ENCODE measurements at regions not wholly inside any gene's neighbourhood (a gene's known extent, or its start where the extent isn't known, plus 50 kb on each side); places are given as distances from the start of the nearest gene placed in this dataset.

DNA sequence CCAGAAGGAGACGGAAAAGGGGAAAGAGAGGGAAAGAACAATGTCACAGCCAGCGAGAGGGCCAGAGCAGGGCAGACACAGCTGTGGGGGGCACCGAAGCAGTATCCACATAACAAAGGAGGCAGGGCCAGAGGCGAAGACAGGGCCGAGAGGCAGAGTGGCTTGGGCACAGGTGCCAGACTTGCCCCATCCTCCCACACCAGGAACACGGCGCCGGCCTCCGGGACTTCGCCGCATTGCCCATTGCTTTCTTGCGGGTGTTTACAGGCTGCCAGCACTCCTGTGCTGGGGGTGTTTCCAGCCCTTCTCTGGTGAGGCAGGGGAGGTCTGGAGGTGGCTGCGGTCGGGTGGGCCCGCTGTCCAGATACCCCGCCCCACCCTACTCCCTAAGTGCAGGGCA is 78.0 kb downstream of the ENGASE start:
- TF ChIP-seq SUZ12 (IDR thresholded peaks at IDR 0.05) (no peak), ELF4 (IDR thresholded peaks at IDR 0.05) (no peak), NFRKB (IDR thresholded peaks at IDR 0.05) (no peak), ZNF384 (IDR thresholded peaks at IDR 0.05) (no peak), FOXM1 (IDR thresholded peaks at IDR 0.05; ENCODE audit: borderline replicate concordance) (no peak), TARDBP (IDR thresholded peaks at IDR 0.05) (no peak), L3MBTL2 (conservative IDR thresholded peaks at IDR 0.05) (no peak), CTBP1 (IDR thresholded peaks at IDR 0.05; ENCODE audit: borderline replicate concordance) (no peak), HDGF (IDR thresholded peaks at IDR 0.05; ENCODE audit: borderline replicate concordance) (no peak), BHLHE40 (IDR thresholded peaks at IDR 0.05; ENCODE audit: borderline replicate concordance) (no peak), FOXA1 (IDR thresholded peaks at IDR 0.05) (no peak)
- TF ChIP-seq, protein P1, sequence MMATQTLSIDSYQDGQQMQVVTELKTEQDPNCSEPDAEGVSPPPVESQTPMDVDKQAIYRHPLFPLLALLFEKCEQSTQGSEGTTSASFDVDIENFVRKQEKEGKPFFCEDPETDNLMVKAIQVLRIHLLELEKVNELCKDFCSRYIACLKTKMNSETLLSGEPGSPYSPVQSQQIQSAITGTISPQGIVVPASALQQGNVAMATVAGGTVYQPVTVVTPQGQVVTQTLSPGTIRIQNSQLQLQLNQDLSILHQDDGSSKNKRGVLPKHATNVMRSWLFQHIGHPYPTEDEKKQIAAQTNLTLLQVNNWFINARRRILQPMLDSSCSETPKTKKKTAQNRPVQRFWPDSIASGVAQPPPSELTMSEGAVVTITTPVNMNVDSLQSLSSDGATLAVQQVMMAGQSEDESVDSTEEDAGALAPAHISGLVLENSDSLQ (IDR thresholded peaks at IDR 0.05): no peak
- DNase-seq (ENCODE audit: extremely low spot score): no peak
- POLR2A ChIA-PET: no interaction called here
- CTCF ChIA-PET: no interaction called here

DNA sequence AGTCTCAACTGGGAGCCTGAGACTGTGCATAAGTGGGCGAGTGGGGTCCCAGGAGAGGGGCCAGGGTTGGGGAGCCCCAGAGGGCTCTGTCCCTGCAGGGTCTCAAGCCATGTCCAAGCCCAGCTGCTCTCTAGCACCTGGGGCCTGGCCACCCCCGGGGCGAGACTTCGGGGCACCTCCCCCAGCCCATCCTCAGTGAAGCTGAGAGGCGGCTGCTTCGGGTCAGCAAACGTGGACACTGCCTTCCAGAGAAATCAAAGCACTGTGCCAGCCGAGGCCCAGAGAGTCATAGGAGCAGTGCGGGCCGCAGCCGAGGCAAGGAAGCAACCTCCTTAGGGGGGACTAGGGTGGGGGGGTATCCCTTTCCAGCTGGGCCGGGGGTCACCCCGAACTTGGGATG is 77.5 kb downstream of the ENGASE start:
- CTCF ChIA-PET: no interaction called here
- TF ChIP-seq TARDBP (IDR thresholded peaks at IDR 0.05): no peak
- no peak for TF ChIP-seq L3MBTL2 (conservative IDR thresholded peaks at IDR 0.05)
- no peak for TF ChIP-seq SUZ12 (IDR thresholded peaks at IDR 0.05)
- TF ChIP-seq FOXM1 (IDR thresholded peaks at IDR 0.05; ENCODE audit: borderline replicate concordance): no peak
- TF ChIP-seq CTBP1 (IDR thresholded peaks at IDR 0.05; ENCODE audit: borderline replicate concordance): no peak
- no peak for TF ChIP-seq ELF4 (IDR thresholded peaks at IDR 0.05)
- no peak for TF ChIP-seq SP1 (IDR thresholded peaks at IDR 0.05)
- TF ChIP-seq ARNT (IDR thresholded peaks at IDR 0.05): no peak
- no peak for TF ChIP-seq FOXK2 (IDR thresholded peaks at IDR 0.05)
- TF ChIP-seq BHLHE40 (IDR thresholded peaks at IDR 0.05; ENCODE audit: borderline replicate concordance): no peak
- TF ChIP-seq NFRKB (IDR thresholded peaks at IDR 0.05): no peak
- TF ChIP-seq FOXA1 (IDR thresholded peaks at IDR 0.05): no peak
- no peak for TF ChIP-seq HDGF (IDR thresholded peaks at IDR 0.05; ENCODE audit: borderline replicate concordance)
- POLR2A ChIA-PET: no interaction called here
- no peak for DNase-seq (ENCODE audit: extremely low spot score)

DNA sequence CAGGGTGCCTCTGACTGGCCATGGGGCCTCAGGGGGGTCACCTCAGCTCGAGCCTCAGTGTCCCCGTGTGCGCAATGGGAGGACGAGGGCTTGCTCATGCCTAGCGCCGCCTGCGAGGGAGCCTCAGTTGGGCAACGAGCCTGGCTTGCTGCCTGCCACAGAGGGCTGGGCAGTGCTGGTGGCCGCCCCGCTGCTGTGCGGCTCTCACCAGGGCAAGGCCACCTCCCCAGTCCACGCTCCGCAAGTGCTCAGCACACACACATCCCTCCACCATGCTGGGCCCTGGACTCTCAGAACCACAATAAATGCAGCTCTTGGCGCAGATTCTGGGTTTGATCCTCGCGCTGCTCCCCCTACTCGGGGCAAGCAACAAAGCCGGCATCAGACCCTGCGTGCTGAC is 76.2 kb downstream of the ENGASE start:
- TF ChIP-seq ZNF384 (IDR thresholded peaks at IDR 0.05) (no peak), FOXM1 (IDR thresholded peaks at IDR 0.05; ENCODE audit: borderline replicate concordance) (no peak), NFRKB (IDR thresholded peaks at IDR 0.05) (no peak), LEF1 (IDR thresholded peaks at IDR 0.05; ENCODE audit: borderline replicate concordance) (no peak)
- CTCF ChIA-PET: no interaction called here
- POLR2A ChIA-PET: no interaction called here
- no peak for DNase-seq (ENCODE audit: extremely low spot score)

DNA sequence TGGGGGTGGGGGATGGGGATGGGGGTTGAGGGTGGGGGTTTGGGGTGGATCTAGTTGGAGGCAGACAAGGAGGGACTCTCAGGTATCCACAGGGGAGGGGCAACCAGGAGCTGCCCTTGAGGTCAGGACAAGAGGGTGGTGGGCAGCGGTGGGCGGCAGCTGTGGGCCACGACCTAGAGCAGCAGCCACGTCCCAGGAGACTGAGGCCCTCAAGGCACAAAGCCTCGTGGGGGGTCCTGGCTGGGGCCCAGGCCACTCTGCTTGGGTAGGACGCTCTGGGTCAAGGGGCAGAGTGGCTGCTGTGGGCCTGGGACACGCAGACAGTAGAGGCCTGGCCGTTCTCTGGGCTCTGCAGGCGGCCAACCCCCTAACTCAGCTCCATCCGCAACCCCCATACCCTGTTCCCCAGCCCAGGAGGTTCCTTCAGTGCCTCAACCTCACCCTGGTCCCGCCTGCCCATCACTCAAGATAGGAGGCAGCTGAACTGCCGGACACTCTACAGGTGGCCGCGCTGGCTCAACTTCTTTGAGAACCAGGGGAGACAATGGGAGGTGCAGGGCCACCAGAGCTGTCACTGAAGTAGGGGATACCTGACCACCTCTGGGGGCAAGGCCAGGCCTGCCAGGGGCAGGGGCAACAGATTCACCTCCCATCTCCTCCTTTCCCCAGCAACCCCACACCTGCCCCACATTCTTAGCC is 75.6 kb downstream of the ENGASE start:
- no peak for TF ChIP-seq FOXA1 (IDR thresholded peaks at IDR 0.05)
- TF ChIP-seq LEF1 (IDR thresholded peaks at IDR 0.05; ENCODE audit: borderline replicate concordance): no peak
- no peak for TF ChIP-seq NFRKB (IDR thresholded peaks at IDR 0.05)
- TF ChIP-seq CTBP1 (IDR thresholded peaks at IDR 0.05; ENCODE audit: borderline replicate concordance): no peak
- TF ChIP-seq FOXM1 (IDR thresholded peaks at IDR 0.05; ENCODE audit: borderline replicate concordance): no peak
- TF ChIP-seq TARDBP (IDR thresholded peaks at IDR 0.05): no peak
- TF ChIP-seq FOXK2 (IDR thresholded peaks at IDR 0.05): no peak
- TF ChIP-seq, protein P1 (IDR thresholded peaks at IDR 0.05): no peak
- no peak for TF ChIP-seq ZNF384 (IDR thresholded peaks at IDR 0.05)
- ChIA-PET POLR2A (no interaction called here), CTCF (no interaction called here)
- DNase-seq (ENCODE audit: extremely low spot score): no peak

DNA sequence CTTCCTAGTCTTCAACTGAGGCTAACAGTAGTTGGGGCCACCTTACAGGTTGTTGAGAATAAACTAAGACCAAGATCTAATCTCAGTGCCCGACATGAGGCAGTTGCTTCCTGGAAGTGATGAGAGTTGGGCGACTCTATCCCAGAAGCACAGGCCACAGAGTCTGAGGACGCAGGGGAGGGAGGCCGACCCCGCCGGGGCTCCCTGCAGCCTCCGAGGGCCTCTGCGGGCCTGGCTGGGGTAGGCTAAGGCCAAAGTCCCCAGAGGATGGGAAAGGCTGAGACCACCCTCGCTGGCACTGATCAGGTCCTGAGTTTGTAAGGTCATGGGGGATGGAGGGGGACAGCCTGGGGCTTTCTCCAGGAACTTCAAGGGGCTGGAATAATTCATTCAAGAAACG is 74.0 kb downstream of the ENGASE start:
- POLR2A ChIA-PET: interaction anchor here (1.1 kb wide), 1 partner anchor 23 kb away, joined by 4 read pairs; no protein-coding TSS in a partner anchor
- CTCF ChIA-PET: no interaction called here
- no peak for TF ChIP-seq FOXA1 (IDR thresholded peaks at IDR 0.05)
- no peak for TF ChIP-seq LEF1 (IDR thresholded peaks at IDR 0.05; ENCODE audit: borderline replicate concordance)
- no peak for TF ChIP-seq ZNF384 (IDR thresholded peaks at IDR 0.05)
- TF ChIP-seq BHLHE40 (IDR thresholded peaks at IDR 0.05; ENCODE audit: borderline replicate concordance): no peak
- TF ChIP-seq SUZ12 (IDR thresholded peaks at IDR 0.05): no peak
- no peak for TF ChIP-seq ELF4 (IDR thresholded peaks at IDR 0.05)
- TF ChIP-seq TARDBP (IDR thresholded peaks at IDR 0.05): no peak
- no peak for TF ChIP-seq FOXK2 (IDR thresholded peaks at IDR 0.05)
- TF ChIP-seq L3MBTL2 (conservative IDR thresholded peaks at IDR 0.05): no peak
- TF ChIP-seq, protein P1 (IDR thresholded peaks at IDR 0.05): no peak
- no peak for TF ChIP-seq HDGF (IDR thresholded peaks at IDR 0.05; ENCODE audit: borderline replicate concordance)
- no peak for TF ChIP-seq SP1 (IDR thresholded peaks at IDR 0.05)
- TF ChIP-seq FOXM1 (IDR thresholded peaks at IDR 0.05; ENCODE audit: borderline replicate concordance): no peak
- no peak for TF ChIP-seq CTBP1 (IDR thresholded peaks at IDR 0.05; ENCODE audit: borderline replicate concordance)
- TF ChIP-seq ARNT (IDR thresholded peaks at IDR 0.05): no peak
- no peak for DNase-seq (ENCODE audit: extremely low spot score)

DNA sequence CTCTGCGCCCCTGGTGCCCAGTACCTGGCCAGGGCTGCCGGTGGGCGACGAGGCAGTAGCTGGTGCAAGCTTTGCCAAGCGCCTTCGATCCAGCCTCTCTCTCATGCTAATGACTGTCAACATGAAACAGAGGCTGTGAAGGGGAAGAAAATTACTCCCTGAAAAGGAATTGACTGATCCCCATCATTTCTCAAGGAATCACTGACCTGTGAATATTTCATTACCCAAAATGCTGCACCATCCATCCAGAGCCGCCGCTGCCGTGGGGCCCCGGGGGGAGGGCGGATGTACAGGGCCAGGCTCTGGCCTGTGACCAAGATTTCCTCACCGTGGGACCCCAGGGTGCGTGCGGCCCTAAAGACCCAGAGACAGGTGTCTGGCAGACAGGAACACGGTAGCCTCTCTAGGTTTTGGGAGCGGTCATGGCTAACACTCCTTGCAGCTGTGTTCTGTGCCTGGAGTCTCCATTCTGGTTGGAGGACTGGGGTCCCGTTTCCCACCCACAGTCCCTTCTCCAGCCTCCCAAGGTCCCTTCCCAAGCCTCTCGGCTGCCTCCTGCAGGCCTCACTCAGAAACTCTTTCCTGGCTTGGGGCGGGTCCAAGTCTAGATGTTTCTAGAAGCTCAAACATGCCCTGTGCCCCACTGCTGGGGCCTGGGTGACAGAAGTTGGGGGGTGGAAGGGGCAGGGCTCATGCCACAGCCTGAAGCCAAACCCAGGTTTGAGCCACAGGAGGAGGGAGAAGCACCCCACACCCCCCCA is 73.3 kb downstream of the ENGASE start:
- TF ChIP-seq, protein P1 (IDR thresholded peaks at IDR 0.05): no peak
- TF ChIP-seq LEF1 (IDR thresholded peaks at IDR 0.05; ENCODE audit: borderline replicate concordance) (no peak), SP1 (IDR thresholded peaks at IDR 0.05) (no peak), L3MBTL2 (conservative IDR thresholded peaks at IDR 0.05) (no peak), FOXM1 (IDR thresholded peaks at IDR 0.05; ENCODE audit: borderline replicate concordance) (no peak), CTBP1 (IDR thresholded peaks at IDR 0.05; ENCODE audit: borderline replicate concordance) (no peak)
- ChIA-PET POLR2A (interaction anchor here (1.1 kb wide), 1 partner anchor 22 kb away, joined by 4 read pairs; no protein-coding TSS in a partner anchor), CTCF (no interaction called here)
- DNase-seq (ENCODE audit: extremely low spot score): no peak
